Esophagus squamous epithelium (tissue), 5 donors: ENCODE measurements at regions not wholly inside any gene's neighbourhood (a gene's known extent, or its start where the extent isn't known, plus 50 kb on each side); places are given as distances from the start of the nearest gene placed in this dataset.
"Not testable (repeated sequence)": the region's sequence is repeated elsewhere in the genome, so short reads cannot be mapped to it uniquely, and the experiment has no call there.

ENCODE experiments used
- DNase-seq: peaks from one replicate; lab custom pipeline; 2025; lab: John Stamatoyannopoulos, UW
- H3K27ac ChIP-seq, 4 donors: fragments of 200-600 bp; sonication (generic); one replicate each; pipeline ENCODE4 v1.5.1; 2016 to 2019; ENCODE audit warnings: mild to moderate bottlenecking in 1 of 4
- H3K27me3 ChIP-seq, 4 donors: fragments of 200-600 bp; sonication (generic); 1 replicate in 3 of 4; 2 replicates in 1 of 4; pipeline versions ENCODE4 v1.5.1 to v1.6.0; 2017 to 2021; ENCODE audit warnings: antibody characterized with exemption in 1 of 4
- H3K36me3 ChIP-seq, 3 donors: fragments of 200-600 bp; sonication (generic); one replicate each; pipeline ENCODE4 v1.5.1; 2016 to 2019
- H3K4me1 ChIP-seq, 3 donors: fragments of 200-600 bp; sonication (generic); one replicate each; pipeline ENCODE4 v1.5.1; 2017 to 2019
- H3K4me3 ChIP-seq, 4 donors: fragments of 200-600 bp; sonication (generic); 1 replicate in 3 of 4; 2 replicates in 1 of 4; pipeline ENCODE4 v1.5.1; 2016 to 2019; ENCODE audit warnings: mild to moderate bottlenecking in 2 of 4, moderate library complexity in 1 of 4
- H3K9me3 ChIP-seq, 3 donors: fragments of 200-600 bp; sonication (generic); one replicate each; pipeline ENCODE4 v1.5.1; 2016 to 2019
- CTCF ChIP-seq, 6 experiments: fragments of 450-650 bp in 4 of 6; fragments of 200-600 bp in 2 of 6; sonication (generic) in 2 of 6; IDR thresholded peaks; one replicate each; pipeline ENCODE4 v1.5.1; 2016 to 2019; ENCODE audit warnings: antibody characterized with exemption in 6 of 6, mild to moderate bottlenecking in 4 of 6, moderate library complexity in 4 of 6
- POLR2A ChIP-seq, 4 donors: fragments of 450-650 bp; IDR thresholded peaks; one replicate each; pipeline ENCODE4 v1.6.1; 2017; ENCODE audit warnings: antibody characterized with exemption in 4 of 4, mild to moderate bottlenecking in 4 of 4, moderate library complexity in 3 of 4
- WGBS, 2 donors: methylation state at CpG; one replicate each; pipeline ENCODE4 v1.1.5; 2018; 5-methylcytosine and 5-hydroxymethylcytosine counted together
- intact Hi-C: fragments of 100-400 bp; cut with DNase I; formaldehyde crosslinking; loops from one replicate; pipeline ENCODE4 v1.15.0; 2022
- donor health status: DM: yes; HTN: yes; CAD: no.

DNA sequence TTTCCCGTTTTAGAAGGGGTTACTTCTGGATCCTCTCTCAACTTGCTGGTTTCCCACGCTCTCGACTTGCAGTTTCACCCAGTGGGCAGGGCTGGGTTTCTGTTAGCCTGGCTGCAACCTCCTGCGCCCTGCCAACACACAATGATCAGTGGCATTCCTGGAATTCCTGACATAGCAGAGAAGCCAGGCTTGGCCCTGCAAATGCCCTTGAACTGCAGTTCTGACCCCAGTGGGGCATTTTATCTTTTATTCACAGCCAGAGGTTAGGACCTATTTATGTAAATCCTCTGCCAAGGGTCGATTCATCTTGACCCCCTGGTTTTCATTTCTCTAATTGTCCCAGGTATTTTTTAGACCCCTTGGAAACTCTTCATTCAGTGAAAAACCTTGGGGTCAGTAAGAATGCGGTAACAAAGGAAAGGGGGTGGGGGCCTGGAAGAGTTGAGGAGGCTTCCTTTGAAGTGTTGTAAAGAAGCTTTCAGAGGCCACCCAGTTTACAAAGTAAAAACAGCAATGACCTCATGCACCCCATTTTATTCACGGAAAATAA lies 217.6 kb downstream of the ZNF674 start:
- intact Hi-C loops, result no loop called here
- WGBS, 2 donors, result 26% methylated on average over 5 to 7 of the region's 7 CpGs
- no peaks in the 10 kb centered on the region for H3K36me3 ChIP-seq
- no peaks in the 10 kb centered on the region for H3K27me3 ChIP-seq
- DNase-seq, result no peak
- TF ChIP-seq POLR2A (IDR thresholded peaks at IDR 0.05) (no peak), CTCF (IDR thresholded peaks at IDR 0.05) (no peak)
- peak overlapping the region; percentile 53 to 81 (median 80) for H3K27ac ChIP-seq
- H3K4me3 ChIP-seq, result peak overlapping the region in 3 of 4 donors; percentile 20 to 28 (median 20)
- H3K4me1 ChIP-seq, result peaks cover 0 to 41% (median 0%) of the 10 kb centered on the region in 3 donors
- no peaks in the 10 kb centered on the region for H3K9me3 ChIP-seq

DNA sequence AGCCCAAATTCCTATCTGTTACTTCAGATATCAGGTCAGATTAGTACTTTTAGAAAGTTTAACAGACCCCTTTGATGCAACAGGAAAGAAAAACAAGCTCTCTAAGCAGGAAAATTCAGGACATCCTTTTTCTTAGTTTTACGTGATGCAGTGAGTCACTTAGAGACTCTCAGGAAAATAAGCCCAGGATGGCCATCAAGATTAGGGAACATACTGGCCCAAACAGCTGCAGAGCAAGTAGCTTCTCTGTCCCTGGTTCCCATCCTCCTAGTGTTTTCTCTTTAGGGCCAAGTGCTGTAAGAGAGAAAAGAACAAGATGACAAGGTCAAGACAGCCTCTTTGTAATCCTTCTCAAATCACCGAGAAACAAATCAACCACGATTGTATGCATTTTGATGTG lies 219.1 kb downstream of the ZNF674 start:
- no peaks in the 10 kb centered on the region for H3K9me3 ChIP-seq
- no peak for TF ChIP-seq CTCF (IDR thresholded peaks at IDR 0.05)
- TF ChIP-seq POLR2A (IDR thresholded peaks at IDR 0.05), result no peak
- intact Hi-C loops, result no loop called here
- H3K4me3 ChIP-seq, result no peak overlapping the region
- H3K27ac ChIP-seq, result peak overlapping the region; percentile 53 to 81 (median 80)
- H3K36me3 ChIP-seq, result no peaks in the 10 kb centered on the region
- DNase-seq, result no peak
- no peaks in the 10 kb centered on the region for H3K27me3 ChIP-seq
- H3K4me1 ChIP-seq, result peaks cover 0 to 37% (median 0%) of the 10 kb centered on the region in 3 donors
- 34 to 41% methylated on average over 3 of the region's 3 CpGs for WGBS, 2 donors

- TF ChIP-seq POLR2A (IDR thresholded peaks at IDR 0.05), result no peak
- TF ChIP-seq CTCF (IDR thresholded peaks at IDR 0.05), result no peak
- 17 to 21% methylated on average over 4 to 5 of the region's 5 CpGs for WGBS, 2 donors
- Histone ChIP-seq H3K4me3 (no peak overlapping the region), H3K4me1 (peaks cover 0 to 37% (median 0%) of the 10 kb centered on the region in 3 donors), H3K27ac (peak overlapping the region; percentile 38 to 81 (median 80)), H3K36me3 (no peaks in the 10 kb centered on the region), H3K27me3 (no peaks in the 10 kb centered on the region), H3K9me3 (no peaks in the 10 kb centered on the region)
- intact Hi-C loops, result no loop called here
- DNase-seq, result no peak
Measured at GRCh38 chrX:46325312-46325877, 219.8 kb downstream of the ZNF674 start.

- DNase-seq, result no peak
- H3K4me1 ChIP-seq, result peaks cover 0 to 46% (median 0%) of the 10 kb centered on the region in 3 donors
- TF ChIP-seq CTCF (IDR thresholded peaks at IDR 0.05), result no peak
- TF ChIP-seq POLR2A (IDR thresholded peaks at IDR 0.05), result no peak
- peak overlapping the region in 2 of 4 donors; percentile 80 to 81 for H3K27ac ChIP-seq
- no peaks in the 10 kb centered on the region for H3K27me3 ChIP-seq
- H3K4me3 ChIP-seq, result no peak overlapping the region
- no peaks in the 10 kb centered on the region for H3K9me3 ChIP-seq
- H3K36me3 ChIP-seq, result no peaks in the 10 kb centered on the region
- intact Hi-C loops, result no loop called here
- 84 to 100% methylated on average over 2 of the region's 3 CpGs for WGBS, 2 donors
Measured at GRCh38 chrX:46324166-46324565, 221.1 kb downstream of the ZNF674 start.

- H3K4me3 ChIP-seq, intact Hi-C loops, DNase-seq, H3K36me3 ChIP-seq, H3K27ac ChIP-seq, H3K27me3 ChIP-seq, H3K9me3 ChIP-seq: not testable (repeated sequence)
- 41 to 87% methylated on average over 4 of the region's 5 CpGs for WGBS, 2 donors
- peaks cover 0 to 44% (median 0%) of the 10 kb centered on the region in 3 donors for H3K4me1 ChIP-seq
Measured at GRCh38 chrX:46322929-46323328, 222.3 kb downstream of the ZNF674 start.
